GM19351 (cell line): ENCODE measurements at regions not wholly inside any gene's neighbourhood (a gene's known extent, or its start where the extent isn't known, plus 50 kb on each side); places are given as distances from the start of the nearest gene placed in this dataset.

Experiments
- ATAC-seq: cut with Tn5 transposase; IDR thresholded peaks from one replicate; pipeline ENCODE4 v1.9.1; 2021; ENCODE audit warnings: mild to moderate bottlenecking, moderate library complexity; ENCODE audit not compliant: unreplicated experiment

DNA sequence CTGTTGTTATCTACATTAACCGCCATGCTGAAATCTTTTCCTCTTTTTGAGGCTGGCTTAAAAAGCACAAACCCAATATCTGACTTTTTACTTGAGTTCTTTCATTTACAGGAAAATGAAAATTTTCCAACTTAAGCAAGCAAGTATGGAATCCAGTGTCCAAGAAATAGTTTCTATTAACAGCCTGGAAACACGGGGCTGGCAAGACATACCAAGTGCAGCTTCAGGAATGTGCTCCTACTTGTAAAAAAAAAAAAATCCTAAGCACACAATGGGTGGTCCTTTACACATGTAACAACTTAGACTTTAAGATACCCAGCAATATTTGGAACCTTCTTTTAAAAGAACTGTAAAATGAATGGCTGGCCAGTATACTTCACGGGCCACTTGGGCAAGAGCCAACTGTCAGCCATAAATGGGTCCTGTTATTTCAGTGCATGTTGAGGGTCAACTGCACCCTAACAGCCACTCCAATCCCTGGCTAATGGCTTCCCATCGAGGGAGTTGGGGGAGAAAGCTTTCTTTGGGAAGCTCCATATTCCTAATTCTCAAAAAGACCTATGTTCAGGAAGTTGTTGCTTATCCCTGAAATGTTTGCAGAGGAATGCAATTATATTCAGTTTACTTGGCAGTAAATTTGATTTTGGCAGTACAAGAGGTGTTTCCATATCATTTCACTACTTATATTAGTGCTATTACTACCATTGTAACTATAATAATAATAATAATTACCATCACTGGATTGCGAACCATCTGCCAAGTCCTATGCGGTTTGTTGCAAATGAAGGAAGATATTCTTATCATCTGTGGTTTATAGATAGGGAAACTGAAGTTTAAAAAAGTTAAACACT lies 236.4 kb upstream of the TMEM72 start:
- no peak for ATAC-seq

DNA sequence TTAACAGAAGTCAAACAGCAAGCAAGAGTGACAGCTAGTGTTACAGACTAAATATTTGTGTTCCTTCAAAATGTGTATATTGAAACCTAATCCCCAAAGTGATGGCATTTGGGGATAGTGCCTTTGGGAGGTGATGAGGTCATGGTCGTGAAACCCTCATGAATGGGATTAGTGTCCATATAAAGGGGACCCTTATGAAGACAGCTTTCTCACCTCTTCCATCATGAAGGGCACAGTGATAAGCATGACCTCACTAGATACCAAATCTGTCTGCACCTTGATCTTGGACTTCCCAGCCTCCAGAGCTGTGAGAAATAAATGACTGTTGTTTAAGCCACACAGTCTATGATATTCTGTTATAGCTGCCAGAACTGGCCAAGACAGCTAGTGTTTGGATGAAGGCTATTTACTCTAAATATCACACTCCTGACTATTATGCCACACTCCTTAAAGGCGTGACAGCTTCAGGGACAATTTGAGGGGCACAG lies 235.7 kb upstream of the TMEM72 start:
- ATAC-seq, result no peak

- ATAC-seq, result no peak
These were observed 230.4 kb upstream of the TMEM72 start for GRCh38 chr10:44680764-44681163.

DNA sequence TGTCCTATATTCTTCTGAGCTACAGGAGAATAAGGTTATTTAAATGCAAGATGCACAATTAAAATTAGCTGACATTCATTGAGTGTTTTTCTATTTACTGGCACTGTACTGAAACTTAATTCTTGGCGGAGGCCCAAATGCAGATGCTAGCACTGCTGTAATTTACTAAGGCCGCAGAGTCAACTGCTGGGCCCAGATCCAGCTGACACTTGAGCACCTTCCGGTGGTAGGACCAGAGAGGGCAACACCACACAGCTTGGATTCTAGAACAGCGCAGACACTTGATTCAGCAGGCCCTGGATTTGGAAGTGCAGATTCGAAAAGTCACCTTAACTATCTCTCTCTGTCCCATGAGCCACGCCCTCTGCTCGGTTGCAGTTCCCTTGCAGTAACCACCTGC lies 228.6 kb upstream of the TMEM72 start:
- ATAC-seq, result no peak

DNA sequence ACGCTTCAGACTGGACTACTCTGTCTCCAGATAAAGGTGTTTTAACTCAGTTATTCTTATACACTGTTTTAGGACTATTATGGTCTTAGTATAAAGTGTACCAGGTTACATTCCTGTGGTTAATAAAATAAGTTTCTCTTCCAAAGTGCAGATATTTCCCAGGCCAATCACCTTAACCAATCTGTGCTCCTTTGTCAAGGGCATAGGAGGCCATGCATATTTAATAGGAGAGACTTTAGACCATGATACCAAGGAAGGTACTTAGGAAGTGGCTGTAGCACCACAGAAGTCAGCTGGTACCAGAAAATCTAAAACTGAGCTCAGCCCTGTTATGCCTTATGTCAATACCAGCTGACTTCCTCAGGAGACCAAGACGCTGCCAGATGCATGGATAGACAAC lies 226.5 kb upstream of the TMEM72 start:
- ATAC-seq, result no peak

GRCh38 chr10:44685220-44685619 lies 225.9 kb upstream of the TMEM72 start:
- no peak for ATAC-seq

DNA sequence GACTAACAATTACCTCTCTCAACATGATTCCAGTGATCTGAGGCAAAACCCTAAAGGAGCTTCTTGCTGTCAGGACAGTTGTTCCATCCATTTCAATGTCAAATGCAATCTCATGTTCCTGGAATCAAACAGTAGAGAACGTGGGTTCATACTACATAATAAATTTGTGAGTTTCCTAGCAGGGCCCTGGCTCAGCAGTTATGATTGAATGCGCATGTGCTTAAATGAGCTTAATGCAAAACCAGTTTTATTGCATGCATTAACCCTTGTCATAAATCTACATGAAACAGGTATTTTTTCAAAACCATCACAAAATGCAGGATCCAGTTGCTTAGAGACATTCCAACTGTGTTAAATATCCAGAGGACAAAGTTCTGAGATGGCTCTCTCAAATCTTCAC lies 225.4 kb upstream of the TMEM72 start:
- ATAC-seq, result no peak

DNA sequence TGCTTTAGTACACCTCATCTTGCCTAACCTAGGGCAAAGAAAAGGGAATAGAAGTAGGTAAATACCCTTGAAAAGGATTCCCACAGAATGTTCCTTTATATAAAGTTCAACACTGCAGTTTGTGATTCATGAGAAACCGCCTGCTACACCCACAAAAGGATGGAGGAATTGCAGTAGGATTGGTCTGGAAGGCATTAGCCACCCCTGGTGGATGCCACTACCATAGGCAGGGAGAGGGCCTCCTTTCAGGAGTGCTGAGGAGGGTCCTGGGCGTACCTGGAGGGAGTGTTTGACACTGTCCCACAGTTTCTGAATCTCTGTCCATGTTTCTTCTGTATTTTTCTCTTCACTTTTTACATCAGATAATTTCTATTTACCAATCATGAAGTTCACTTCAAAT lies 221.8 kb upstream of the TMEM72 start:
- ATAC-seq, result no peak

- no peak for ATAC-seq
These were observed 214.6 kb upstream of the TMEM72 start for GRCh38 chr10:44696496-44696895.

DNA sequence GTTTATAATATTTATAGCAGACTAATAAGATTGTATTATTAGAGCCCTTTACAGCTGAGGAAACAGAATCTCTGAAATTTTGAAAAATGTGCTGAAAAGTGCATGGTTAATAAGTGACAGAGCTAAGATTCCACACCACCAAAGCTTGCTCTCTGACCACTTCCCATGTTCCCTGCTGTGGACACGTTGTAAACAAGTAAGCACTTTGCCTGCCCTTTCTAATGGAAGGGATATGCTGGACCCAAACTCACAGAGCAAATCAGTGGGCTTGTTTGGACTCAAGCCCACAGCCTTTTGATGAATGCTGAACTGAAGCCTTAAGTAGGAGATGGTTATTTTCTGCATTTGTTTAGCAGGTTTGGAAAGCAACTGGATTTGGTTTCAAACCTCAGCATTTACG lies 214.0 kb upstream of the TMEM72 start:
- no peak for ATAC-seq

DNA sequence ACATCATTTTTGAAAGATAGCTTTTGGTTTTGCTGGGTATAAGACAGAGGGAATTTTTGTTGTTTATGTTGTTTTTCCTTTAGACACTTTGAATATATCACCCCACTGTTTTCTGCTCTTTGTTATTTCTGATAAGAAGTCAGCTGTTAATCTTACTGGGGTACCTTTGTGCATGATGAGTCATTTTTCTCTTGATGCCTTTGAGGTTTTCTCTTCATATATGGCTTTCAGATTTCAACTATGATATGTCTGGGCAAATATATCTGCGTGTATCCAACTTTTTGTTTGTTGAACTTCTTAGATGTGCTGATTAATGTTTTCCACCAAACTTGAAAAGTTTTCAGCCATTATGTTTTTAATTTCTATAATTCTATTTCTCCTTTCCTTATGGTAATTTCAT lies 208.6 kb upstream of the TMEM72 start:
- no peak for ATAC-seq

- ATAC-seq, result no peak
These were observed 207.6 kb upstream of the TMEM72 start for GRCh38 chr10:44703241-44704155.

GRCh38 chr10:44704616-44705015 lies 206.5 kb upstream of the TMEM72 start:
- no peak for ATAC-seq

DNA sequence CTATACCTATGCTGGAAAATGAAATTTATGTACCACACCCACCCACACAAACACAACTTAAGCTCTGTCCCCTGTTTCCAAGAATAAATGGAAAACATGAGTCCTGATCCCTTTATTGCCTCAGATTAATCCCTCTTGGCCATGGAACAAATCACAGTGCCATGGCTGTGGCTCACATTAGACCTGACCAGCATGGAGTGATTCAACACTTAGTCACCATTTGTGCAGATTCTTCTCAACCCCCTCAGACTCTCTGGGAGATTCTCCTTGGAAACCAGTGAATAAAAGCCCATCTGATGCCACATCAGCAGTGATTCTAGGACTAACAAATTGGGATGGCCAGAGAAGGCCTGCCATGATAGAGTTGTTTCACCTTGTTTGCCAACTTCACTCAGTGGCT lies 204.4 kb upstream of the TMEM72 start:
- ATAC-seq, result no peak

GRCh38 chr10:44713307-44713706 lies 197.8 kb upstream of the TMEM72 start:
- no peak for ATAC-seq

DNA sequence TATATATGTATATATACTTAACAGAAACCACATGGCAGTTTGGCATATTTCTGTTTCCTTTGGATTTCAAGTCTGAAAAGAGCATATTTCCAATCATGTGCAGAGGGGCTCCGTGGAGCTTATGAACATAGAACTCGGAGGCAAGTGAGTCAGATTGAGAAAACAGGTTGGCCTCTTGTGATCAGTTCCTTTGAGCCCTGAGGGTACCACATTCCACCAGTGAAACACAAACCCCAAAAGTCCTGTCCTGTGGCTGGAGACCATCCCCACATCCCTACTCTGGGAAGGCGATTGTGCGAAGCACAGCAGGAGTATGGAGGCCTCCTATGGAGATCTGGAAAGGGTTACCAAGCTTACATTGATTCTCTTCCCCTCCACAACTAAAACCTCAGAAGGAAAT lies 196.7 kb upstream of the TMEM72 start:
- ATAC-seq, result no peak

GRCh38 chr10:44715136-44715535 lies 196.0 kb upstream of the TMEM72 start:
- no peak for ATAC-seq

- no peak for ATAC-seq
These were observed 194.6 kb upstream of the TMEM72 start for GRCh38 chr10:44716470-44717015.

- ATAC-seq, result peak; percentile 48
These were observed 188.1 kb upstream of the TMEM72 start for GRCh38 chr10:44723082-44723481.

DNA sequence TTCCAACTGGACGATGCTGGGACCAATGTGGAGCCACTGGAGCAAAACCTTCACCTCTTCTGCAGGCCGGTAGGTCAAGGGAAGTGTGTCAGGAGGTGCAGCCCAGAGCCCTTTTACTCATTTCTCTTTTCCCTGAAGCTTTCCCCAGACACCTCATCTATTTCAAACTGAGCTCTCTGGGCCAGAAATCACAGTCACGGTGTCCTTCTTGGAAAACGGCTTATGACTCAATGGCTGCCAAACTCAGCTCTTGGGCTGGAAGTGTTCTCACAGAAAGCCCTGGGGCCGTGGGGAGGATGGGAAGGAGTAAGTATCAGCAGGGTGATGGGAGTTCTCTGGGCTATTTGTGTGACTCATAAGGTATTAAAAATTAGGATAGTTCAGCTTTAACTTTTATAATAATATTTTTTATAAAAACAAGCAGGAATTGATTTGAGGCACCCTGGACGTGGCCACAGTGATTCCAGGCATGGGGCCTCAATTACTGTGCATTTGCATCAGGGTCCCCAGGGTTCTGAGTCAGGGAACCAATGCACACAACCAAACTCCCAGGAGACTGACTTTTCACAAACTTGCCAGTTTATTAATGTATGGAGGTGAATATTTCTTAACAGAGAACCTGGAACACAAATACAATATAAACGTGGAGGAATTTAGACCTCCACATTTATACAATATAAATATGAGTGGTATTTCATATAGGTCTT lies 187.4 kb upstream of the TMEM72 start:
- ATAC-seq, result no peak
